Transverse colon (tissue), 4 donors: ENCODE measurements at regions not wholly inside any gene's neighbourhood (a gene's known extent, or its start where the extent isn't known, plus 50 kb on each side); places are given as distances from the start of the nearest gene placed in this dataset.

Source experiments
- DNase-seq: peaks from one replicate; pipeline ENCODE4 v3.0.0-alpha.2; 2019
- H3K27ac ChIP-seq, 4 donors: fragments of 200-600 bp; sonication (generic); 2 replicates each; pipeline ENCODE4 v1.5.1; 2016 to 2018; ENCODE audit warnings: inconsistent platforms in 4 of 4
- H3K27me3 ChIP-seq: fragments of 200-600 bp; sonication (generic); 2 replicates; pipeline ENCODE4 v1.5.1; 2017; ENCODE audit warnings: inconsistent platforms
- H3K36me3 ChIP-seq, 4 donors: fragments of 200-600 bp; sonication (generic); 2 replicates each; pipeline ENCODE4 v1.5.1; 2017 to 2019; ENCODE audit warnings: inconsistent platforms in 4 of 4
- H3K4me1 ChIP-seq, 4 donors: fragments of 200-600 bp; sonication (generic); 2 replicates each; pipeline ENCODE4 v1.5.1; 2017 to 2020; ENCODE audit warnings: inconsistent platforms in 4 of 4
- H3K4me3 ChIP-seq, 4 donors: fragments of 200-600 bp; sonication (generic); 1 replicate in 1 of 4; 2 replicates in 3 of 4; pipeline versions ENCODE4 v1.5.1 to v1.6.1; 2017 to 2019; ENCODE audit warnings: inconsistent platforms in 4 of 4
- H3K9me3 ChIP-seq, 2 donors: fragments of 200-600 bp; sonication (generic); 2 replicates each; pipeline ENCODE4 v1.5.1; 2017 to 2019; ENCODE audit warnings: inconsistent platforms in 2 of 2
- EP300 ChIP-seq: sonication (generic); formaldehyde crosslinking; IDR thresholded peaks from one replicate; pipeline ENCODE4 v1.6.1; 2017; ENCODE audit warnings: antibody characterized with exemption, low read depth
- POLR2A ChIP-seq: fragments of 450-650 bp; IDR thresholded peaks from one replicate; pipeline ENCODE4 v1.6.1; 2016; ENCODE audit warnings: antibody characterized with exemption, mild to moderate bottlenecking, moderate library complexity
- POLR2AphosphoS5 ChIP-seq, 3 donors: sonication (generic); formaldehyde crosslinking; IDR thresholded peaks; one replicate each; pipeline ENCODE4 v1.6.1; 2016; ENCODE audit warnings: antibody characterized with exemption in 3 of 3
- WGBS, 2 donors: methylation state at CpG; one replicate each; pipeline ENCODE4 v1.1.5; 2018; ENCODE audit warnings: low coverage in 1 of 2; 5-methylcytosine and 5-hydroxymethylcytosine counted together
- in situ Hi-C, 4 donors: fragments of 200-750 bp; cut with MboI; loops; one replicate each; pipeline versions ENCODE4 v1.15.0 to v1.15.1; 2017; ENCODE audit warnings: low sequenced_read_pairs in 3 of 4, low pct_ligation_motif_present in 1 of 4, low pct_unique_long_range_greater_than_20kb in 1 of 4
- intact Hi-C: fragments of 100-400 bp; cut with DNase I; formaldehyde crosslinking; loops from one replicate; pipeline ENCODE4 v1.15.1; 2023; ENCODE audit warnings: low total_unique reads
- TF ChIP-seq, protein P1 (sequence below), 5 experiments: fragments of 200-600 bp in 3 of 5; fragments of 450-650 bp in 2 of 5; sonication (generic) in 3 of 5; IDR thresholded peaks; 1 replicate in 2 of 5; 2 replicates in 3 of 5; pipeline ENCODE4 v1.5.1; 2016 to 2017; ENCODE audit warnings: antibody characterized with exemption in 5 of 5, inconsistent platforms in 3 of 5, mild to moderate bottlenecking in 2 of 5, moderate library complexity in 1 of 5

GRCh38 chr1:80778094-80778840 is 1022.5 kb upstream of the ADGRL2 start:
- Histone ChIP-seq H3K4me3 (no peak overlapping the region), H3K4me1 (no peaks in the 10 kb centered on the region), H3K27ac (no peak overlapping the region), H3K36me3 (no peaks in the 10 kb centered on the region), H3K27me3 (no peaks in the 10 kb centered on the region), H3K9me3 (no peaks in the 10 kb centered on the region)
- in situ Hi-C loops (no loop called here), intact Hi-C loops (no loop called here)
- WGBS, 2 donors = 91% methylated on average over 12 of the region's 12 CpGs; no CpG with 5 or more reads in 1 of the 2 donors
- TF ChIP-seq POLR2A (no peak), POLR2AphosphoS5 (IDR thresholded peaks at IDR 0.05) (no peak), EP300 (no peak)
- TF ChIP-seq, protein P1, sequence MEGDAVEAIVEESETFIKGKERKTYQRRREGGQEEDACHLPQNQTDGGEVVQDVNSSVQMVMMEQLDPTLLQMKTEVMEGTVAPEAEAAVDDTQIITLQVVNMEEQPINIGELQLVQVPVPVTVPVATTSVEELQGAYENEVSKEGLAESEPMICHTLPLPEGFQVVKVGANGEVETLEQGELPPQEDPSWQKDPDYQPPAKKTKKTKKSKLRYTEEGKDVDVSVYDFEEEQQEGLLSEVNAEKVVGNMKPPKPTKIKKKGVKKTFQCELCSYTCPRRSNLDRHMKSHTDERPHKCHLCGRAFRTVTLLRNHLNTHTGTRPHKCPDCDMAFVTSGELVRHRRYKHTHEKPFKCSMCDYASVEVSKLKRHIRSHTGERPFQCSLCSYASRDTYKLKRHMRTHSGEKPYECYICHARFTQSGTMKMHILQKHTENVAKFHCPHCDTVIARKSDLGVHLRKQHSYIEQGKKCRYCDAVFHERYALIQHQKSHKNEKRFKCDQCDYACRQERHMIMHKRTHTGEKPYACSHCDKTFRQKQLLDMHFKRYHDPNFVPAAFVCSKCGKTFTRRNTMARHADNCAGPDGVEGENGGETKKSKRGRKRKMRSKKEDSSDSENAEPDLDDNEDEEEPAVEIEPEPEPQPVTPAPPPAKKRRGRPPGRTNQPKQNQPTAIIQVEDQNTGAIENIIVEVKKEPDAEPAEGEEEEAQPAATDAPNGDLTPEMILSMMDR (IDR thresholded peaks at IDR 0.05) = no peak
- DNase-seq = no peak

DNA sequence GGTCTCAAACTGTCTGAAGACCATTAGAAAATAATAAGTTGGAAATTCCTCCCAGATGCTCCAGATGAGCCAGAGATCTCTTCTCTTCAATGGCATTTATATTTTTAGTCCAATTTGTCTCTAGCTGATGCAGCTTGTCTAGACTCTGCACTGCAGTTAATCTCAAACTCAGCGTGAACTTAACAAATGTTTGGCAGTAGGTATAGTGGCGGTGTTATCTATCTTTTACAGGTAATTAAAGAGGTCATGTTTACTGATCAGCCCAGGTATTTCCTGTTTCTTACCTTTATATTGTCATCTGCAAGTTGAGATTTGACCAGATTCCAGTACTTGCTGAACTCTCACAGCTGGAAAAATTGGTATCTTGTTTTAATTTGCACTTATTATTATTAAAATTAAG is 1024.5 kb upstream of the ADGRL2 start:
- Histone ChIP-seq H3K36me3 (no peaks in the 10 kb centered on the region), H3K27ac (no peak overlapping the region), H3K27me3 (no peaks in the 10 kb centered on the region), H3K9me3 (no peaks in the 10 kb centered on the region), H3K4me1 (no peaks in the 10 kb centered on the region), H3K4me3 (no peak overlapping the region)
- intact Hi-C loops = no loop called here
- in situ Hi-C loops = no loop called here
- DNase-seq = no peak
- TF ChIP-seq, protein P1 (IDR thresholded peaks at IDR 0.05) = no peak
- TF ChIP-seq POLR2AphosphoS5 (IDR thresholded peaks at IDR 0.05) (no peak), POLR2A (no peak), EP300 (no peak)
- WGBS, 2 donors = 38 to 55% methylated on average over 2 of the region's 2 CpGs

- Histone ChIP-seq H3K4me3 (no peak overlapping the region), H3K27me3 (no peaks in the 10 kb centered on the region), H3K27ac (no peak overlapping the region), H3K9me3 (no peaks in the 10 kb centered on the region), H3K36me3 (no peaks in the 10 kb centered on the region), H3K4me1 (no peaks in the 10 kb centered on the region)
- no peak for TF ChIP-seq POLR2A
- TF ChIP-seq, protein P1 (IDR thresholded peaks at IDR 0.05) = no peak
- no peak for TF ChIP-seq EP300
- TF ChIP-seq POLR2AphosphoS5 (IDR thresholded peaks at IDR 0.05) = no peak
- 59 to 60% methylated on average over 3 of the region's 3 CpGs for WGBS, 2 donors
- in situ Hi-C loops (no loop called here), intact Hi-C loops (no loop called here)
- no peak for DNase-seq
Measured at GRCh38 chr1:80769208-80769750, 1031.5 kb upstream of the ADGRL2 start.

- DNase-seq = no peak
- Histone ChIP-seq H3K36me3 (no peaks in the 10 kb centered on the region), H3K27ac (no peak overlapping the region), H3K9me3 (no peaks in the 10 kb centered on the region), H3K4me3 (no peak overlapping the region), H3K4me1 (no peaks in the 10 kb centered on the region), H3K27me3 (no peaks in the 10 kb centered on the region)
- in situ Hi-C loops (no loop called here), intact Hi-C loops (no loop called here)
- TF ChIP-seq POLR2AphosphoS5 (IDR thresholded peaks at IDR 0.05) = no peak
- TF ChIP-seq, protein P1 (IDR thresholded peaks at IDR 0.05) = no peak
- no peak for TF ChIP-seq POLR2A
- no peak for TF ChIP-seq EP300
- 70 to 71% methylated on average over 2 of the region's 2 CpGs for WGBS, 2 donors
Measured at GRCh38 chr1:80767711-80768110, 1033.0 kb upstream of the ADGRL2 start.
